ENCODE measurements at regions not wholly inside any gene's neighbourhood (a gene's known extent, or its start where the extent isn't known, plus 50 kb on each side); places are given as distances from the start of the nearest gene placed in this dataset.
A peak's percentile ranks its signal among the peaks of the same experiment; 100 is the strongest.
"Not testable (repeated sequence)": the region's sequence is repeated elsewhere in the genome, so short reads cannot be mapped to it uniquely, and the experiment has no call there.

DNA sequence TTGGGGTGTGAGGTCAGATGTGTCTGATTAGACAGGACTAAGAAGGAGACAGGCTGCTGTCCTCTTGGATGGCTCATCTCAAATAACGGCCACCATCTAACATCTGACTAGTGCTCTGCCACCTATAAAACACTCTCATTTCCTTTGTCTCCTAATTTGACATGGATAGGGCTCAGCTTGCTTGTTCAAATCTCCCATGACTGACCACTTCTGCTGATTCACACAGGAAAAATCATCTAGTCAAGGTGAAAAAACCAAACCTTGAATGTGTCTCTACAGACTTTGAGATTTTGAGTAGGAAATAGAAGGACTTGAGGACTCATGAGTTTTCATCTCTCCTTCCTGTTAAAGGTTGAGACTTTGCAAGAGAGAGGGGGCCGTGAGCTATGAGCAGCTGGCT is 150.6 kb downstream of the IER5 start:
- no peak for DNase-seq (ENCODE audit: low read depth)
- TF ChIP-seq, protein P1, sequence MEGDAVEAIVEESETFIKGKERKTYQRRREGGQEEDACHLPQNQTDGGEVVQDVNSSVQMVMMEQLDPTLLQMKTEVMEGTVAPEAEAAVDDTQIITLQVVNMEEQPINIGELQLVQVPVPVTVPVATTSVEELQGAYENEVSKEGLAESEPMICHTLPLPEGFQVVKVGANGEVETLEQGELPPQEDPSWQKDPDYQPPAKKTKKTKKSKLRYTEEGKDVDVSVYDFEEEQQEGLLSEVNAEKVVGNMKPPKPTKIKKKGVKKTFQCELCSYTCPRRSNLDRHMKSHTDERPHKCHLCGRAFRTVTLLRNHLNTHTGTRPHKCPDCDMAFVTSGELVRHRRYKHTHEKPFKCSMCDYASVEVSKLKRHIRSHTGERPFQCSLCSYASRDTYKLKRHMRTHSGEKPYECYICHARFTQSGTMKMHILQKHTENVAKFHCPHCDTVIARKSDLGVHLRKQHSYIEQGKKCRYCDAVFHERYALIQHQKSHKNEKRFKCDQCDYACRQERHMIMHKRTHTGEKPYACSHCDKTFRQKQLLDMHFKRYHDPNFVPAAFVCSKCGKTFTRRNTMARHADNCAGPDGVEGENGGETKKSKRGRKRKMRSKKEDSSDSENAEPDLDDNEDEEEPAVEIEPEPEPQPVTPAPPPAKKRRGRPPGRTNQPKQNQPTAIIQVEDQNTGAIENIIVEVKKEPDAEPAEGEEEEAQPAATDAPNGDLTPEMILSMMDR (IDR thresholded peaks at IDR 0.05; ENCODE audit: insufficient read depth, low read depth, low read length) = no peak
- no peak overlapping the region for H3K4me3 ChIP-seq (ENCODE audit: low read depth, low read length)

DNA sequence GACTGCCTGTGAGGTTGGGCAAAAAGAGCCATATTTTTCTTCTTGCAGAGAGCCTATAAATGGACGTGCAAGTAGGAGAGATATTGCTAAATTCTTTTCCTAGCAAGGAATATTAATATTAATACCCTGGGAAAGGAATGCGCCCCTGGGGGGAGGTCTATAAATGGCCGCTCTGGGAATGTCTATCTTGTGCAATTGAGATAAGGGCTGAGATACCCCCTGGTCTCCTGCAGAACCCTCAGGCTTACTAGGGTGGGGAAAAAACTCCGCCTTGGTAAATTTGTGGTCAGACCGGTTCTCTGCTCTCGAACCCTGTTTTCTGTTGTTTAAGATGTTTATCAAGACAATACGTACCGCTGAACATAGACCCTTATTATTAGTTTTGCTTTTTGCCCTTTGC is 157.8 kb downstream of the IER5 start:
- DNase-seq (ENCODE audit: low read depth); H3K4me3 ChIP-seq (ENCODE audit: low read depth, low read length): not testable (repeated sequence)

DNA sequence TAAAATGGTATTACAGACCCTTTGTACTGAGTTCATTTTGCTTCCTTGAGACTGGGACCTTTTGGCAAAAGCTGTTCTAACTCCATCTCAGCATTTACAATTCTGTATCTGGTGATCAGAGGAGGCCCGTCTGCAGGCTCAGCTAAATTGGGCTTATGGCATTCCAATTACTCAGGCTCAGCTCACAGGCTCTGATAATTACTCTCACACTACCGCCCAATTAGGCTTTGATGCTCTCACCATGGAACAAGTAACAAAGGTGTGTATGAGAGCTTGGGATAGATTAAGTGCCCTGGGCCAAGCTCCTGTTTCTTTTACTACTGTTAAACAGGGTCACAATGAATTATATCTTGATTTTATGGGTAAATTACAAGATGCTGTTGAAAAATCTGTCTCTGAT is 159.9 kb downstream of the IER5 start:
- H3K4me3 ChIP-seq (ENCODE audit: low read depth, low read length); DNase-seq (ENCODE audit: low read depth): not testable (repeated sequence)

DNA sequence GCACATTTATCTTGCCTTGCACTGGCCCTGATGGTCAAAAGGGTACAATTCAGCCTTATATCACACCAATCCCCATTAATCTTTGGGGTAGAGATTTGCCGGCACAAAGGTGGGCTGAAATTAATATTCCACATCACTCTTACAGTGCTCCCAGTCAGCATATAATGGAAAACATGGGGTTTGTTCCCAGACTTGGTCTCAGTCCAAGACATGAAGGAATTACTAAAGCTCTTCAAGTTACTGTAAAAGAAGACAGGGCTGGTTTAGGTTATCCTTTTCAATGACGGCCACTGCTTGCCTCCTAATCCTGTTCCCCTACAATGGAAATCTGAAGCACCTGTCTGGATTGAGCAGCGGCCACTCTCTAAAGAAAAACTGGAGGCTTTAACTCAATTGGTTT is 160.7 kb downstream of the IER5 start:
- no peak for DNase-seq (ENCODE audit: low read depth)
- TF ChIP-seq, protein P1 (IDR thresholded peaks at IDR 0.05; ENCODE audit: insufficient read depth, low read depth, low read length) = no peak
- no peak overlapping the region for H3K4me3 ChIP-seq (ENCODE audit: low read depth, low read length)

DNA sequence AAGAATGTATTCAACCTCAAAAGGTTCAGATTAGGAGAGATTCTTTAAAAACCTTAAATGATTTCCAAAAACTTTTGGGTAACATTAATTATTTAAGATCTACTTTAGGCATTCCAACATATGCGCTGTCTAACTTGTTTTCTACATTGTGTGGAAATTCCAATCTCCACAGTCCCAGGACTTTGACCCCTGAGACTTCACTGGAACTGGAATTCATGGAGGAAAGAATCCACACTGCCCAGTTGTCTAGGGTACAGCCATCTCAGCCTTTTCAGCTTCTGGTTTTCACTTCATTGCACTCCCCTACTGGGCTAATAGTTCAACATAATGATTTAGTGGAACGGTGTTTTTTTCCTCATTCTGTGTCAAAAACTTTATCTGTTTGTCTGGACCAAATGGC is 161.5 kb downstream of the IER5 start:
- no peak for DNase-seq (ENCODE audit: low read depth)
- TF ChIP-seq, protein P1 (IDR thresholded peaks at IDR 0.05; ENCODE audit: insufficient read depth, low read depth, low read length) = no peak
- H3K4me3 ChIP-seq (ENCODE audit: low read depth, low read length) = no peak overlapping the region

DNA sequence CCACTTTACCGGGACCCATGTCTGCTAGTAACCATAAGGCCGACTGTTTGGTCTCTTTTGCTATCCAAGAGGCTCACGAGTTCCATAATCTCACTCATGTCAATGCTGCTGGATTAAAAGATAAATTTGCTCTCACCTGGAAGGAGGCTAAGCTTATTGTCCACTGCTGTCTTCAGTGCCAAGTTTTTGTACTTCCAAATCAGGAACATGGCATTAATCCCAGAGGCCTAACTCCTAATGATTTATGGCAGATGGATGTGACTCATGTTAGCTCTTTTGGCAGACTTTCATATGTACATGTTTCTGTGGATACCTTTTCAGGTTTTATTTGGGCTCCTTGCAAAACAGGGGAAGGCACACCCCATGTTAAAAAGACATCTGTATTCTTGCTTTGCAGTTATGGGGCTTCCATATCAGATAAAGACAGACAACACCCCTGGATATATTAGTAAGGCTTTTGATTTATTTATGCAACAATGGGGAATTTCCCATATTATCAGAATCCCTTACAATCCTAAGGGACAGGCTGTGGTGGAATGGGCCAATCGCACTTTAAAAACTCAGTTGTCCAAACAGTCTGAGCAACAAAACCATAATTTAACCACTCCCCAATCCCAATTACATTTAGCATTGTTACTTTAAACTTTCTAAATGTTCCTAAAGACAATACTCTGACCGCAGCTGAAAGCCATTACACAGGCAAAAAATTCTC is 162.7 kb downstream of the IER5 start:
- peak; percentile 34 for DNase-seq (ENCODE audit: low read depth)
- H3K4me3 ChIP-seq (ENCODE audit: low read depth, low read length) = no peak overlapping the region
- TF ChIP-seq, protein P1 (IDR thresholded peaks at IDR 0.05; ENCODE audit: insufficient read depth, low read depth, low read length) = no peak

DNA sequence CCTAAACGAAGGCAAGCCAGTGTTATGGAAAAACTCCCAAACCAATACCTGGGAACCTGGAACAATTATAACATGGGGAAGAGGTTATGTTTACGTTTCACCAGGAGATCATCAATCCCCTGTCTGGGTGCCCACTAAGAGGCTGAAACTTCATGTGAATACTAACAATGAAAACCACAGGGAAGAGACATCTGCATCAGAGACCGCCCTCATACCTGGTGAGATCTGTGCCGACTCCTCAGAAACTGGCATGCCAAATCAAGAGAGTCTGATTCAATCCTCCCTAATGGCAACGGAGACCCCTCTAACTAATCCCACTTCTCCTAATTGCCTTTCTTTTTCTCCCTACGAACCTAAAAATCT is 163.2 kb downstream of the IER5 start:
- H3K4me3 ChIP-seq (ENCODE audit: low read depth, low read length) = no peak overlapping the region
- TF ChIP-seq, protein P1 (IDR thresholded peaks at IDR 0.05; ENCODE audit: insufficient read depth, low read depth, low read length) = no peak
- no peak for DNase-seq (ENCODE audit: low read depth)

DNA sequence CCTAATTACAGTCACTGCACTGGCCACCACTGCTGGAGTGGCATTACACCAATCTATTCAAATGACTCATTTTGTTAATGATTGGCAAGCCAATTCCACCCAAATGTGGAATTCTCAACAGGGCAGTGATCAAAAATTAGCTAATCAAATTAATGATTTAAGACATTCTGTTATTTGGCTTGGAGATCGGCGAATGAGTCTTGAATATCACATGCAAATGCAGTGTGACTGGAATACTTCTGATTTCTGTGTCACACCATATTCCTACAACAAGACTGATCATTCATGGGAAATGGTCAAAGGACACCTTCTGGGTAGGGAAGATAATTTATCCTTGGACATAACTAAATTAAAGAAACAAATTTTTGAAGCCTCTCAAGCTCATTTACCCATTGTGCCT is 165.1 kb downstream of the IER5 start:
- not testable (repeated sequence) for DNase-seq (ENCODE audit: low read depth); H3K4me3 ChIP-seq (ENCODE audit: low read depth, low read length)

All from fibroblast of villous mesenchyme (primary cell).